GM12872 (cell line): ENCODE measurements at regions not wholly inside any gene's neighbourhood (a gene's known extent, or its start where the extent isn't known, plus 50 kb on each side); places are given as distances from the start of the nearest gene placed in this dataset.

Source experiments
- CTCF ChIP-seq: IDR thresholded peaks from 3 replicates; pipeline ENCODE4 v1.5.1; 2011; ENCODE audit warnings: low read depth, mild to moderate bottlenecking, low read length, moderate library complexity; ENCODE audit not compliant: insufficient read depth

GRCh38 chr2:105522645-105523044, 123.8 kb upstream of the FHL2 start:
- no peak for TF ChIP-seq CTCF

- TF ChIP-seq CTCF, result no peak
Observed at GRCh38 chr2:105521616-105522015, 122.8 kb upstream of the FHL2 start.

- peak; percentile 28; the same call in 1 of the 3 replicates for TF ChIP-seq CTCF
Observed at GRCh38 chr2:105521176-105521575, 122.3 kb upstream of the FHL2 start.

- no peak for TF ChIP-seq CTCF
Observed at GRCh38 chr2:105519516-105519915, 120.7 kb upstream of the FHL2 start.

GRCh38 chr2:105518897-105519296, 120.0 kb upstream of the FHL2 start:
- no peak for TF ChIP-seq CTCF

GRCh38 chr2:105517814-105518705, 119.2 kb upstream of the FHL2 start:
- no peak for TF ChIP-seq CTCF

GRCh38 chr2:105515581-105516415, 116.9 kb upstream of the FHL2 start:
- no peak for TF ChIP-seq CTCF
